Activated CD8-positive, alpha-beta memory T cell treated with anti-CD3 and anti-CD28 coated beads, Interleukin-2, amount 10 ng/mL, durations not matched to agents 7 days and 5 days (primary cell): ENCODE measurements at regions not wholly inside any gene's neighbourhood (a gene's known extent, or its start where the extent isn't known, plus 50 kb on each side); places are given as distances from the start of the nearest gene placed in this dataset.

Experiments used
- ATAC-seq: fragments of 150-1000 bp; cut with Tn5 transposase; one replicate; pipeline ENCODE4 v1.10.0; 2021; ENCODE audit warnings: moderate library complexity
- CTCF ChIA-PET: fragments of 350-600 bp; sonication (Branson Sonifier 250); formaldehyde crosslinking; loops from one replicate; lab custom pipeline; 2021; ENCODE audit warnings: antibody characterized with exemption; lab: Charles Lee
- DNase-seq: peaks from one replicate; pipeline ENCODE4 v3.0.0-alpha.2; 2020
- H3K27ac Mint-ChIP-seq: one replicate; pipeline ENCODE4 v1.8.0; 2021; ENCODE audit warnings: mild to moderate bottlenecking, mixed read lengths
- H3K27me3 Mint-ChIP-seq: one replicate; pipeline ENCODE4 v1.8.0; 2021; ENCODE audit warnings: mixed read lengths
- H3K36me3 Mint-ChIP-seq: one replicate; pipeline ENCODE4 v1.8.0; 2021; ENCODE audit warnings: mild to moderate bottlenecking, mixed read lengths
- H3K4me1 Mint-ChIP-seq: one replicate; pipeline ENCODE4 v1.8.0; 2021; ENCODE audit warnings: mixed read lengths
- H3K4me3 Mint-ChIP-seq: one replicate; pipeline ENCODE4 v1.8.0; 2021; ENCODE audit warnings: mild to moderate bottlenecking, moderate library complexity, mixed read lengths
- H3K9me3 Mint-ChIP-seq: one replicate; pipeline ENCODE4 v1.8.0; 2022; ENCODE audit warnings: low read depth, mixed read lengths

GRCh38 chr4:11342401-11342800, 86.3 kb downstream of the HS3ST1 start:
- no peak overlapping the region for H3K4me3 Mint-ChIP-seq
- no peaks in the 10 kb centered on the region for H3K36me3 Mint-ChIP-seq
- H3K9me3 Mint-ChIP-seq = no peaks in the 10 kb centered on the region
- DNase-seq (no peak), ATAC-seq (no peak)
- H3K4me1 Mint-ChIP-seq = no peaks in the 10 kb centered on the region
- H3K27me3 Mint-ChIP-seq = no peaks in the 10 kb centered on the region
- CTCF ChIA-PET = no interaction called here
- no peak overlapping the region for H3K27ac Mint-ChIP-seq

- Mint-ChIP-seq H3K27me3 (no peaks in the 10 kb centered on the region), H3K36me3 (no peaks in the 10 kb centered on the region), H3K4me3 (no peak overlapping the region), H3K4me1 (no peaks in the 10 kb centered on the region), H3K27ac (no peak overlapping the region), H3K9me3 (no peaks in the 10 kb centered on the region)
- DNase-seq = no peak
- CTCF ChIA-PET = no interaction called here
- ATAC-seq = no peak
Measured at GRCh38 chr4:11341337-11342043, 87.2 kb downstream of the HS3ST1 start.

DNA sequence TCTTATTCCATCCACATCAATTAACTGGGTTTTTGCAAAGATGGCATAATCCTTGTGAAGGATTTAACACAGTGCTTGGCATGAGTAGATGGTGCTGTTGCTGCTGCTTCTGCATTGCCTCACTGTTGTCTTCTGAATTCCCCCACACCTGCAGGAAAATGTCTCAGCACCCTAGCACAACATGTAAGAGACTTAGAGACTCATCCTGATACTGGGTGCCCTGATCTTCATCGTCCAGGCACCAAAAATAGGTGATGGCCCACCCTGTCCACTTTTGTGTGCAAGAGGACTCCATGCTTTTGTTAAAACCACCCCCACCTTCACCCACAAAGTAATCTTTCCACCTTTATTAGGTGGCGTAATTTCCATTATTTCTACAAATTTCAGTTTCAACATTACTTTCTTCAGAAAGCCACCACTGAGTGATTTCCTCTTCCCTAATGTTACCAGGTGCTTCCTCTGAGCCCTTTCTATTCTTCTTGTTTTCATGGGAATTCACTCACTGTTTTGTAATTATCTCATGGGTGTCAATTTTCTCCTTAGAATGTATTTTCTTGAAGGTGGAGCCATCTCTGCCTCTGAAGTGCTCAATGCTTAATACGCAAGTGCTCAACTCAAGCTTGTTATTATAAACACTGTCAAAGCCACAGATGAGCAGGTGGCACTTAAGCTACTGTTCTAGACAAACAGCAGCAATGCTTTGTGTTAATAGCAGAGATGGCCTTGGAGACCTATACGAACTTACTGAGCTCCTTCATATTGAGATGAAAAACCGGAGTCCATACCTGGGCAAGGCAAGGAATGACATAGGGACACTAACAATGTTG, 89.5 kb downstream of the HS3ST1 start:
- no peak overlapping the region for H3K4me3 Mint-ChIP-seq
- ATAC-seq = no peak
- no peaks in the 10 kb centered on the region for H3K36me3 Mint-ChIP-seq
- H3K27ac Mint-ChIP-seq = no peak overlapping the region
- H3K27me3 Mint-ChIP-seq = no peaks in the 10 kb centered on the region
- CTCF ChIA-PET = interaction anchor here (1.4 kb wide), 1 partner anchor 784 kb away, joined by 3 read pairs; no protein-coding TSS in a partner anchor
- H3K9me3 Mint-ChIP-seq = no peaks in the 10 kb centered on the region
- DNase-seq = no peak
- H3K4me1 Mint-ChIP-seq = no peaks in the 10 kb centered on the region

DNA sequence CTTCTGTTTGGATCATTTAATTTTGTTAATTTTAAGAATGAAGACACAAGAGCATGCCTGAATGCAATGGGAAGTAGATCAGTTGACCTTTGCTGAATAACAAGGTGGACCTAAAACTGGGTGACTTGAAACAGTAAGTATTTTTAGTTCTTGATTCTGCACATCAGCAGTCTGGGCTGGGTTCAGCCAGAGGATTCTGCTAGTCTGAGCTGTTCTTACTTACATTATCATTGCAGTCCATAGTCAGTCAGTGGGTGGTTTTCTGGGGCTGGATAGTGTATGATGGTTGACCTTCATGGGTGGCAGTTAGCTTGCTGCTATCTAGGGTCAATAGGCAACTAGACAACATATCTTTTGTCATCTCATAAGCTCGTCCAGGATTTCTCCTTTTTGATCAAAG, 91.4 kb downstream of the HS3ST1 start:
- no peak overlapping the region for H3K27ac Mint-ChIP-seq
- H3K4me1 Mint-ChIP-seq = no peaks in the 10 kb centered on the region
- H3K9me3 Mint-ChIP-seq = no peaks in the 10 kb centered on the region
- ATAC-seq (no peak), DNase-seq (no peak)
- no peaks in the 10 kb centered on the region for H3K27me3 Mint-ChIP-seq
- no peak overlapping the region for H3K4me3 Mint-ChIP-seq
- no peaks in the 10 kb centered on the region for H3K36me3 Mint-ChIP-seq
- CTCF ChIA-PET = no interaction called here

DNA sequence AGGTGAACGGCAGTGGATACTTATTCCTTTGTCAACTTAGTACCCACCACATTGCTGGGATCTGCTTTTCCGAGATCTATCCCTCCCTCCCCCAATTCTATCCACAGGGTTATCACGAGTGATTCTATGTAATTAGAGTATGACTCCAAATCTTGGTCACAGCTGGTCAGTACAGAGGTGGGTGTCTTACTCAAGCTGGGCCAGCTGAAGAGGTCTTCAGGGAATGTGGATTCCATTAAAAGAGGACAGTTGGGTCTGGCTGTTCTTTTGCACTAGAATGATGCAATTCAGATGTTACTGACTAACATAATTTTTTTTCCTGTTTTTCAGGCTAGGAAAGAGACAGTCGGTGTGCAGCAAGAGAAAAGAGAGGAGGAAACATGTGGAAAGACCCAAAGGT, 92.3 kb downstream of the HS3ST1 start:
- Mint-ChIP-seq H3K27me3 (no peaks in the 10 kb centered on the region), H3K4me1 (no peaks in the 10 kb centered on the region), H3K9me3 (no peaks in the 10 kb centered on the region), H3K27ac (no peak overlapping the region), H3K4me3 (no peak overlapping the region), H3K36me3 (no peaks in the 10 kb centered on the region)
- no peak for DNase-seq
- no peak for ATAC-seq
- CTCF ChIA-PET = no interaction called here

DNA sequence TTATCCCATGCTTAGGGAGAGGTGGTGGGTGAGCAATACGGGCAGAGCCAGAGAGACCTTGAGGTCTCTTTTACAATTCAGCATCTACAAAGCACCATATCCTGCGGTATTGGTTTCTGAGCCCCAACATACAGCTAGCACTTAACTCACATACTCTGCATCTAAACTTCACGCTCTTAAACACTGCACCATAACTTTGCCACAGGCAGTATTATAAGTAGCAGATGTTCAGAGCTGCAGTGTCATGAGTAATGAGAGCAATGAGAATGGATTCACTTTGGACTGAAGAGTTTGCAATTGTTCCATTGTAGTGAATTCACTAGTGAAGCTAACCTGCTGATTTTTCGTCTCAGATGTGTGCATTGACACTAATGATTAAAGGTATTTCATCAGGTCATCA, 93.8 kb downstream of the HS3ST1 start:
- CTCF ChIA-PET = no interaction called here
- H3K27me3 Mint-ChIP-seq = no peaks in the 10 kb centered on the region
- ATAC-seq = no peak

DNA sequence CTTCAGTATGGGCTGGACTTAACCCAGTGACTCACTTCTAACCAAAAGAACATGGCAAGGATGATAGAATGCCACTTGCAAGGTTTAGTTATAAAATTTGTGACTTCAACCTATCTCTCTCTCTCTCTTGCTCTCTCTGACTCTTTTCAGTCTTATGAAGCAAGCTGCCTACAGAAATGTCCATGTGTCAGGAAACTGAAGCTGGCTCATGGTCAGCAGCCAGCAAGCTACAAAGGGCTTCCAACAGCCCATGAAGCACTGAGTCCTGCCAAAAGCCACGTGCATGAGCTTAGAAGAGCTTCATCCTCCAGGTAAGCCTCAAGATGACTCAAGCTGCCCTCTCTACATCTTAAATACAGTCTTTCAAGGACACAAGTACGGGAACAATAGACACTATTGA, 100.3 kb downstream of the HS3ST1 start:
- Mint-ChIP-seq H3K27me3 (no peaks in the 10 kb centered on the region), H3K4me1 (no peaks in the 10 kb centered on the region), H3K9me3 (no peaks in the 10 kb centered on the region), H3K36me3 (no peaks in the 10 kb centered on the region), H3K27ac (no peak overlapping the region), H3K4me3 (no peak overlapping the region)
- CTCF ChIA-PET = no interaction called here
- ATAC-seq = no peak
- DNase-seq = no peak

More for the DNA sequence above, 93.8 kb downstream of the HS3ST1 start:
- H3K27ac Mint-ChIP-seq = no peak overlapping the region
- H3K4me1 Mint-ChIP-seq = no peaks in the 10 kb centered on the region
- no peak for DNase-seq
- H3K36me3 Mint-ChIP-seq = no peaks in the 10 kb centered on the region
- no peak overlapping the region for H3K4me3 Mint-ChIP-seq
- no peaks in the 10 kb centered on the region for H3K9me3 Mint-ChIP-seq

GRCh38 chr4:11326021-11326420, 102.7 kb downstream of the HS3ST1 start:
- H3K27ac Mint-ChIP-seq = no peak overlapping the region
- CTCF ChIA-PET = no interaction called here
- H3K27me3 Mint-ChIP-seq = no peaks in the 10 kb centered on the region
- no peaks in the 10 kb centered on the region for H3K4me1 Mint-ChIP-seq
- no peaks in the 10 kb centered on the region for H3K9me3 Mint-ChIP-seq
- no peak for ATAC-seq
- H3K4me3 Mint-ChIP-seq = no peak overlapping the region
- no peak for DNase-seq
- no peaks in the 10 kb centered on the region for H3K36me3 Mint-ChIP-seq

DNA sequence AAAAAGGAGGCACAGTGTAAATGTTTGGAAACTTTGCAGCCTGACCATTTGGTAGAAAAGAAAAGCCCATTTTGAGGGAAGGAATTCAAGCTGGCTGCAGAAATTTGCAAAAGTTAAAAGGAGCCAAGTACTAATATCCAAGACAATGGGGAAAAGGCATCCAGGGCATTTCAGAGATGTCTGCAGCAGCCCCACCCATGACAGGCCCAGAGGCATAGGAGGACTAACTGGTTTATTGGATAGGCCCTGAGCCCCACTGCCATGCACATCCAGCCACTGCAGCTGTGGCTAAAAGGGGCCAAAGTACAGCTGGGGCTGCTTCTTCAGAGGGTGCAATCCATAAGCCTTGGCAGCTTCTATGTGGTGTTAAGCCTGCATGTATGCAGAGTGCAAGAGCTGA, 104.9 kb downstream of the HS3ST1 start:
- Mint-ChIP-seq H3K27ac (no peak overlapping the region), H3K4me1 (no peaks in the 10 kb centered on the region), H3K4me3 (no peak overlapping the region), H3K36me3 (no peaks in the 10 kb centered on the region), H3K9me3 (no peaks in the 10 kb centered on the region), H3K27me3 (no peaks in the 10 kb centered on the region)
- DNase-seq (no peak), ATAC-seq (no peak)
- CTCF ChIA-PET = no interaction called here

DNA sequence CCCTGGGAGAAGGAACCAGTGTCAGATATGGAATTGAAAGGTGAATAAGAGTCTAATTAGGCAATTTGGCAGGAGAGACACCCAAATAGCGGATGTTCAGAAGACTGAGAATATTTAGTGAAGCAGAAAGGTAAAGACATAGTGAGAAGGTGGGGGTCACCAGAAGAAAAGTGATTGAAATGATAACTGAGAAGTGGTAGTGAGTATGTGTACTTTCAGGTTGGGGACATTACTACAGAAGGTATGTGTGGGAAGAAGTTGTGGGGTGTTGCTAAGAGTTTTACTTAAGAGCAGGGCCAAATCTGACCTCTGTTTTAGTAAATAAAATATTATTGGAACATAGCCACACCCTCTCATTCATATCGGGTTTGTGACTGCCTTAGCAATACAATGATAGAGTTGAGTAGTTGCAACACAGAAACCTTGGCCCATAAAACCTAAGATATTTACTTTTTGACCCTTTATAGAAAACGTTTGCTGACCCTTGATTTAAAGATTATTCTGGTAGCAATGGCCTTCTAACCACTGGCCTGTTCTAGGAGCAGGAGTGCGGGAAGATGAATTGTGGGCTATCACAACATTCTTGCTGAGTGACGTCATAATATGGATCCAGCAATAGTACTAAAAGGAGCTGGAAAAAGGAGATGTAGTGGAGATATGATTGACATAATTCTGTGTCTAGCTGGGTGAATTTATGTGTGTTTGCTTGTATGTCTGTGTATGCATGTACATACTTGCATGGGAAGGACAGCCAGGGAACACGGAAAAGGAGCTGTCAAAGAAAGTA, 115.3 kb downstream of the HS3ST1 start:
- ATAC-seq = no peak
- H3K4me3 Mint-ChIP-seq = no peak overlapping the region
- H3K27me3 Mint-ChIP-seq = no peaks in the 10 kb centered on the region
- H3K36me3 Mint-ChIP-seq = no peaks in the 10 kb centered on the region
- peaks cover 4% of the 10 kb centered on the region for H3K9me3 Mint-ChIP-seq
- no peaks in the 10 kb centered on the region for H3K4me1 Mint-ChIP-seq
- CTCF ChIA-PET = no interaction called here
- DNase-seq = no peak
- no peak overlapping the region for H3K27ac Mint-ChIP-seq

DNA sequence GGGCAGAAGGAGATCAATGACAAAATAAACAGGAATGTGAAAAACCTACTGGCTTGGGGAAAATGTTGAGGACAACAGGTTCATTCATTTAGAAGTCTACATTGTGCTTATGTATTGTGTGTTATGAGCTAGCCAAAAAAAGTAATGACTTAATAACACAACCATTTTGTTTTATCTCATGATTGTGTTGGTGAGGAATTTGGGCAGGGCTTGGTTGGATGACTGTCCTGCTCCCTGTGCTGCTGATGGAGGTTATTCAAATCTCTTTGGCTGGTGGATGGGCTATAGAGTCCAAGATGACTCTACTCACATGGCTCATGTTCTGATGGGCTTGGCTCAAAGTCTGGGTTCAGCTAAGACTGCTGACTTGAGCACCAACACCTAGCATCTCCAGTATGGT, 116.3 kb downstream of the HS3ST1 start:
- ATAC-seq (no peak), DNase-seq (no peak)
- Mint-ChIP-seq H3K4me1 (no peaks in the 10 kb centered on the region), H3K4me3 (no peak overlapping the region), H3K36me3 (no peaks in the 10 kb centered on the region), H3K9me3 (peaks cover 2% of the 10 kb centered on the region), H3K27ac (no peak overlapping the region), H3K27me3 (no peaks in the 10 kb centered on the region)
- CTCF ChIA-PET = no interaction called here

GRCh38 chr4:11301075-11301660, 127.5 kb downstream of the HS3ST1 start:
- ATAC-seq (no peak), DNase-seq (no peak)
- Mint-ChIP-seq H3K9me3 (no peaks in the 10 kb centered on the region), H3K4me1 (no peaks in the 10 kb centered on the region), H3K27me3 (no peaks in the 10 kb centered on the region), H3K27ac (no peak overlapping the region), H3K4me3 (no peak overlapping the region), H3K36me3 (no peaks in the 10 kb centered on the region)
- CTCF ChIA-PET = no interaction called here

DNA sequence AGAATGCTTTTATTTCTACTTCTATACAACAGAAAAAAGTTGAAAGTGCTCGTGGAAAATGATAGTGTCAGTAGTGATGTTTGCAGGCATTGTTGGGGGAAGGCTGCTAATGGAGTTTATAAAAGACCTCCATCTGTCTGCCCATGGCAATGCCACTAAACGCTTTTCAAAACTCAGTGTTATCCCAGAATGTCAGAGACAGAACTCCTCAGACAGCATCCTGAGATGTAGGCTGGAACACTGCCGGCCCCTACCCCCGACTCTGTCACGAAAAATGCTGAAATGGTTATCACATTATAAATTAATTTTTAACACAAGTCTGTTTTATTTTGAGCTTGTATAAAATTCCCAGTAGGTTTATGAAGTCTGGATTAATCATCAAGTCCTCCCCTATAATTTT, 128.9 kb downstream of the HS3ST1 start:
- CTCF ChIA-PET = no interaction called here
- Mint-ChIP-seq H3K4me3 (no peak overlapping the region), H3K9me3 (no peaks in the 10 kb centered on the region), H3K4me1 (no peaks in the 10 kb centered on the region), H3K36me3 (no peaks in the 10 kb centered on the region), H3K27ac (no peak overlapping the region), H3K27me3 (no peaks in the 10 kb centered on the region)
- DNase-seq (no peak), ATAC-seq (no peak)
